HG03103 (cell line): ENCODE measurements at regions not wholly inside any gene's neighbourhood (a gene's known extent, or its start where the extent isn't known, plus 50 kb on each side); places are given as distances from the start of the nearest gene placed in this dataset.
A peak's percentile ranks its signal among the peaks of the same experiment; 100 is the strongest.

Experiments
- ATAC-seq: cut with Tn5 transposase; IDR thresholded peaks from one replicate; pipeline ENCODE4 v1.9.1; 2021; ENCODE audit warnings: low read depth; ENCODE audit not compliant: unreplicated experiment

DNA sequence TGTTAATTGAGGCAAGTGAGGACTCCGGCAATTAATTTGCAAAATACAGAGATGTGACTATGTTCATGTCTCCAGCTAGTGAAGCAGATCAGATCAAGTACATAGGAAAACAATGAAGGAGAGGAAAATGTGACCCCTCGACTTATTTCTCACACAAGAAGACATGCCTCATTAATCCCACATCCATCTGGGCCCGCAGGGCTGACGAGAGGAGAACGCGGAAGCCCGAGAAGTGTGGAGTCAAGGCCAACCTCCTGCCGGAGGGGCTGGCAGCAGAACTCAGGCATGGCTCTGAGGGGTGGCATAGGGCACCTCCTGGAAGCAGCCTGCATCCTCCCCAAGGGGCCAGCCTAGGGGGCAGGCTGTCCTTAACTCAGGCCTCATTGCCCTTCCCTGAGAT lies 54.4 kb downstream of the ZNF503 start:
- no peak for ATAC-seq

DNA sequence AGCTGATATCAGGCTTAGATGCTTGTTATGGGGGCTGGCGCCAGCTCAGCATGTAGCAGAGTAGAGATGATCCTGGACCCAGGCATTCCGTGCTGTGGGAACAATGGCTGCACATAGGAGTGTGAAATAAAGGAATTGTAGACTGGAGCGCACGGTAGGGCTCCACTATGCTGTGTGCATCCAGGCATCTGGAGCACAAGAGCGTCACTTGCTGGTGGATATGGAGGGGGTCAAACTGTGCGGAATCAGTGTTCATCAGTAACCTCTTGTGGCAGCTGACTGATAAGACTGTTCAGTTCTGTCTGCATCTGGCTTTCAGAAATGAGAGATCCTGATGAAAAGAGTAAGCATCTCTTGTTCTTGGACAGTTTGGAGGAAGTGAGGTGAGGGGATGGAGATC lies 55.8 kb downstream of the ZNF503 start:
- no peak for ATAC-seq

DNA sequence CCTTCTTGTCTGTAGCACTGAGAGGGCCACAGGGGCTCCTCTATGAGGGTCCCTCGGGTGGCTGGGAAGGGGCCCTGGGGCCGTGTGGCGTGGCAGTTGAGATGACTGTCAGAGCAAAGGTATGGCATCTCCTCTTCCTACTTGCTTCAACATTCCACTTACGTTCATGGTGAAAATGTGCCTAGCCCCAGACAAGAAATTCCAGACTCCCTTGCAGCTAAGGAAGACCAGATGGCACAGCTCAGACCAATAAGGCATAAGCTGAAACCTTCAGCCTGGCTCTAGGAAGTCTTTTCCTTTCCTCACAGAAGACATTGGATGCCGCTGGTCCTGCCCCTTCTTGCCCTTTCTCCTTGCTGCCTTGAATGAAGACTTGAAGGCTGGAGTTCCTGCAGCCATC lies 57.4 kb downstream of the ZNF503 start:
- no peak for ATAC-seq

DNA sequence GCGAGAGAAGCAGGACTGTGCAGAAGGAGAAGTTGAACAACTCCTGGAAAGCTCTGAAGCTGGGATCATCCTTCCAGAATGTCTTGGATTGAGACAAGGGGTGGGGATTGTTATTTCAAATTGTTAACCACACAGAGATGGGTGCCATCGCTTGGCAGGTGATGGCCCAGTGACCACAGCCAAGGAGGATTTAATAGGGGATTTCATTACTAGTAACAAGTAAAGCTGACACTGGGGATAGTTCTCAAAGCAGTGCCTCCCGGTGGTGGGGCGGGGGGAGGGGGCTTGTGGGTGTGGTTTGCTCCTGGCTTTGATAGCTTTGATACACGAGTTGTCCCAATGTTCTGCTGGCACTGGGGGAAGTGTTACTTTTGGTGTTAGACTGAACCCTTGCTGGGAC lies 59.2 kb downstream of the ZNF503 start:
- ATAC-seq: no peak

DNA sequence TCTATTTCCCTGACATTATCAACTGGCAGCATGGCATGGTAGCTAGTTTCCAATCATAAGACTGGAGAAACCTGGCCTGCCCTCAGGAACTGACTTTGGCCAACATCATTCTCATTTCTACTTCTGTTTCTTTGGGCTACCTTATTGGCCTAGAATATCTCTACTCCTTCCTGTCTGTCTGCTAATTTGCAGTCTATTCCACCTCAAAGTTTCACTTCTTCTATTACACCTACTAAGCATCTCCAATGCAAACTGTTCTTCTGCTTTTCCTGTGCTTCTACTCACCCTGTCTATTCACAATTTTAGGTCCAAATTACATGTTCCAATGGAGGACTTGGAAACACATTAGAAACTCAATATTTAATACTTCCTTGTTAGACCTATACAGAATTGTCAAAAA lies 65.6 kb downstream of the ZNF503 start:
- peak; percentile 100 for ATAC-seq

DNA sequence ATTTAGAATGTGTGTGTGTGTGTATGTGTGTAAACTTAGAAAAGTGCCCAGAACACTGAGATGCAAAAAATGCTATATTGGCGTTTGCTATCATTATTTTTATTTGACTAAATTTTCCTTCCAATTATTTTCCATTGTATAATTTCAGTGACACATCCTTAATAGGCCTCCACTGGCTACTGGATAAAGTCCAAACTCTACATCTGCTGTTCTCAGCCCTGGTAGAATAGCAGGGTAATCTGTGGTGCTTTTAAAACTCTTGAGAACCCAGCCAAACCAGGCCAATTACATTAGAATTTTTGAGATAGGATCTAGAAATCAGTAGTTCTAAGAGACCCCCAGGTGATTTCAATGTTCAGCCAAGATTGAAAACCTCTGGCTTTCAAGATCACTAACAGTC lies 66.4 kb downstream of the ZNF503 start:
- ATAC-seq: no peak

DNA sequence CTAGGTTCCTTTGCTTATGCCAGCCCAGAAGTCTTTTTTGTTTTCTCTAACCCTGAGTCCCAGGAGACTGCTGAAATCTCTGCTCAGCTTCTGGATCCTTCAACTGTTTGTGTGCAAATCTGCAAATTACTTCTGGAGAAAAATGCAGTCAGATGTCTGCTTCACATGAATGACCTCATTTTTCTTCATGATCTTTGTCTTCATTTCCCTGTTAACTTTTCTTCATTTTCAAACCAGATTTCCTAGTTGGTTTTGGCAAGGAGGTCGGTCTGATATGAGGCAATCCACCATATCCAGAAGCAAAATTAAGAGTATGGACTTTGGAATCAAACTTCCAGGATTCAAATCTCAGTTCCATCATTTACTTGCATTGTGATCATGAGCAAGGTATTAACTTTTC lies 66.8 kb downstream of the ZNF503 start:
- ATAC-seq: no peak

DNA sequence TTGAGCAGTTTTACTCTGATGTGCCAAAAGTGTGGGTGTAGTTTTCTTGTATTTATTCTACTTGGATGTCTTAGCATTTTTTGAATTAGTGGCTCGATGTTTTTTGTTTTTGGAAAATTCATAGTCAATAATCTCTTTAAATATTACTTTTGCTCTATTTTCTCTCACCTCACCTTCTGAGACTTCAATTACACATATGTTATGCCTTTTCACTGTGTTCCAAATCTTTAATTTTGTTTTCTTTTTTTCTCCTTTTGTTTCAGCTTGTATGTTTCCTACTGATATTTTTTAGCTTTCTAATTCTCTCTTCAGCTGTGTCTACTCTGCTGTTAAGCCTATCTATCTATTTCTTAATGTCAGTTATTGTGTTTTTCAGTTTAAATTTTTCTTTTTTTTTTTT lies 69.5 kb downstream of the ZNF503 start:
- no peak for ATAC-seq

DNA sequence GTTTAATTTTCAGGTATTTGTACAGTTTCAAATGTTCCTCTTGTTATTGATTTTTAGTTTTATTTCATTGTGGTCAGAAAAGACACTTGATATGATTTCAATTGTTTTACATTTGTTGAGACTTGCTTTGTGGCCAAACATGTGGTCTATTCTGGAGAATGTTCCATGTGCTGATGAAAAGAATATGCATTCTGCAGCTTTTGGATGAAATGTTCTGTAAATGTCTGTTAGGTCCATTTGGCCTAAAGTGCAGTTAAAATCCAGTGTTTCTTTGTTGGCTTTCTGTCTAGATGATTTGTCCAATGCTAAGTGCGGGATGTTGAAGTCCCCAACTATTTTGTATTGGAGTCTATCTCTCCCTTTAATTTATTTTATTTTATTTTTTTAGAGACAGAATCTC lies 70.5 kb downstream of the ZNF503 start:
- ATAC-seq: no peak

DNA sequence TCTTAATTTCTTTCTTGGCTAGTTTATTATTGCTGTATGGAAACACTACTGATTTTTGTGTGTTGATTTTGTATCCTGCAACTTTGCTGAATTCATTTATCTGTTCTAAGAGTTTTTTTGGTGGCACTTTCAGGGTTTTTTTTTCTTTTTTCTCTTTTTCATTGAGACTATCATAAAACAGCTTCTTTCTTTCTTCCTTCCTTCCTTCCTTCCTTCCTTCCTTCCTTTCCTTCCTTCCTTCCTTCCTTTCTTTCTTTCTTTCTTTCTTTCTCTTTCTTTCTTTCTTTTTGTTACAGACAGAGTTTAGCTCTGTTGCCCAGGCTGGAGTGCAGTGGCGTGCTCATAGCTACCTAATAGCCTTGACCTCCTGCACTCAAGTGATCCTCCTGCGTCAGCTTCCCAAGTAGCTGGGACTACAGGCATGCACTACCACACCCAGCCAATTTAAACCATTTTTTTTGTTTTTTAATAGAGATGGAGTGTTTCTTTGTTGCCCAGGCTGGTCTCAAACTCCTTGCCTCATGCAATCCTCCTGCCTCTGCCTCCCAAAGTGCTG lies 72.3 kb downstream of the ZNF503 start:
- no peak for ATAC-seq

DNA sequence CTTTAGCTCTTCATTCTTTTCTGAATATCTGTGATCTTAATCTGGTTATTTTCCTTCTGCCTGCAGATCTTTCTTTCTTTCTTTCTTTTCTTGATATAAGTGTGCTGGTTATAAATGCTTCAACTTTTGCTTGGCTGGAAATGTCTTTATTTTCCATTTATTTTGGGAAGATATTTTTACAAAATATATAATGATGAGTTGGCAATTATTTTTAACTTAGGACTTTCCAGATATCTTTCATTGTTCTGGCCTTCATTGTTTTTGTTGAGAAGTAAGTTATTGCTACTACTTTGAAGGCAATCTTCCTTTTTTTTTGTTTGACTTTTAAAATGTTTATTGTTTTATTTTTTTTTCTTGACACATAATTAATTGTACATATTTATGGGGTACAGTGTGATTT lies 75.3 kb downstream of the ZNF503 start:
- ATAC-seq: no peak

DNA sequence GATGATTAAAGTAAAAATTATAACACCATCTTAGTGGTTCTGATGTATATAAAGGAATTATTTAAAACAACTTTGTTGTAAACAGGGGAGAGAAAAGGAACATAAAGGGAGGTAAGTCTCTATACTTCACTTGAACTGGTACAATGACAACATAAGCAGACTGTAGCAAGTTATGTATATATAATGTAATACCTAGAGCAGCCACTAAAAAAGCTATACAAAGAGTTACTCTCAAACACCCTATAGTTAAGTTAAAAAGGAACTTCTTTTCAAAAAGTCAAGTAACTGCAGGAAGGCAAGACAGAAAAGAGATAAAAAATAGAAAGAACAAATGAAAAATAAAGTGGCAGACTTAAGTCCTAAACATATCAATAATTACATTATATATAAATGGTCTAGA lies 82.3 kb downstream of the ZNF503 start:
- ATAC-seq: no peak

DNA sequence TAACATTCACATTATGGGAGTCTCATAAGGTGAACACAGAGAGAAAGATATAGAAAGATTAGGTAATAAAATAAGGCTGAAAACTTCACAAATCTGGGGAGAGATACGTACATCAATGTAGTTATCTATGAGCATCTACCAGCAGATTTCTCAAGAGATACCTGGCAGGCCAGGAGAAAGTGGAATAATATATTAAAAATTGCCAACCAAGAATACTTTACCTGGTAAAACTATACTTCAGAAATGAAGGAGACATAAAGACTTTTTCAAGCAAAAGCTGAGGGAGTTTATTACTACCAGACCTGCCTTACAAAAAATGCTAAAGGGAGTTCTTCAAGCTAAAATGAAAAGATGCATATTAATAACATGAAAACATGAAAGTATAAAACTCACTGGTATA lies 78.8 kb upstream of the COMTD1 start:
- no peak for ATAC-seq

DNA sequence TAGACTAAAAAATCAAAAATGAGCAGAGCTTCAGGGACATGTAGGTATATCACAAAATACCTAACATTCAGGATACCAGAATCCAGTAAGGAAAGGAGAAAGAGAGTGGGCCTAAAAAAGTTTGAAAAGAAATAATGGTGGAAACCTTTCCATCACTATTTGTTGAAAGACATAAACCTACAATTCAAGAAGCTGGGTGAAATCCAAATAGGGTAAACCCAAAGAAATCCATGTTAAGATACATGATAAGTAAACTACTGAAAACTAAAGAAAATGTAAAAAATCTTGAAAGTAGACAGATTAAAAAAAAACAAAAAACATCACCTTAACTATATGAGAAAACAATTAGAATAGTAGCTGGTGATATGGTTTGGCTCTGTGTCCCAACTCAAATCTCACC lies 76.7 kb upstream of the COMTD1 start:
- ATAC-seq: no peak

DNA sequence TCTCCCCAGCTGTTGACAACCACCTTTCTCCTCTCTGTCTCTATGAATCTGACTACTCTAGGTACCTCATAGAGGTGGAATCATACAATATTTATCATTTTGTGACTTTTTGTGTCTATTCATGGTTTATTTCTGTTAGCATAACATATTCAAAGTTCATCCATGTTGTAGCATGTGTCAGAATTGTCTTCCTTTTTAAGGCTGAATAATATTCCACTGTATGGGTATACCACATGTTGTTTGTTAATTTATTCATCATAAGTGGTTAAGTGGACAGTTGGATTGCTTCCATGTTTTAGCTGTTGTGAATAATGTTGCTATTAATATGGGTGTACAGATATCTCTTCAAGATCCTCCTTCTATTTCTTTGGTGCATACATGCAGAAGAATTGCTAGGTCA lies 69.9 kb upstream of the COMTD1 start:
- no peak for ATAC-seq

DNA sequence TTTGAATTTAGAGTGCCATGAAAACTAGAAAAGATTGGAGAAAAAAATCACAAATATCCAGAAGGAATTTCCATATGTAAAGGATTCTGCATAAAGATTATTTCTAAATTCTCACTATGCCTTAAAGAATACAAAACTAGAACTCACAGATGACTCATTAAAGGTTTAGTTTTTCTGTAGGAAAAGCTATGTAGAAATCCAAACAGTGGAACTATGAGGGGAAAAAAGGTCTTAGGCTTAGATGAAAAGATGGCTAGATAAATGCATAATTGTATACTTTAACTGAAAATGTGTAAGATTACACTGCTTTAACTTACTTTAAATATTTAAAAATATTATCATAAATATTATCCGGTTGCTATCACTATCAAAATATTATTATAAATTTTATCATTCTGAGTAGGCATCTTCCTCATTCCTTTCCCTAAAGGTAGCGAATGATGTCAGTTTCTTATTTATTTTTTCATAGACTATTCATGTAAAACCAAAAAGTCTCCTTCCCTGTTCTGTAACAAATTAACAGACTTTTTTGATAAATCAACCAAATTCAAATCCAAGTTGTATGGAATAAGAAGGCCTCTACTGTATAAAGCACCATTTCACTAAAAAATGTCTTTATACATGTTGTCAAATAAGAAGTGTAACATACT lies 69.1 kb upstream of the COMTD1 start:
- no peak for ATAC-seq

DNA sequence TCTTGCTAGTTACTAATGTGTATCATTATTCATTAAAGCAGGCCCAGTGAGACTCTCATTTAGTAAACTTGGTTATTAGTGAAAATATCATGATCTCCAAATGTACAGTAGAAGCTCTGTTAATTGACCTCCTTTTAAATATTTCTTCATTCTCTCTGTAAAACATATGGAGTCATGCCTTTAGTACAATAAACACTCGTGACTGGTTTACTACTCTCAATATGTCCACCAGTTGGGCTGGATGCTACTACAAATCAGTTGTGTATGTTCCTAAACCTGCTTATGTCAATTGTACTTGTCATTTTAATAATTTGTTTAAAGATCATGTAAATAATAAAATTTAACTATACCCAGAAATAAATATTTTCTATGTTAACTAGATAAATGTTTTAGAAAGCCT lies 68.6 kb upstream of the COMTD1 start:
- no peak for ATAC-seq

DNA sequence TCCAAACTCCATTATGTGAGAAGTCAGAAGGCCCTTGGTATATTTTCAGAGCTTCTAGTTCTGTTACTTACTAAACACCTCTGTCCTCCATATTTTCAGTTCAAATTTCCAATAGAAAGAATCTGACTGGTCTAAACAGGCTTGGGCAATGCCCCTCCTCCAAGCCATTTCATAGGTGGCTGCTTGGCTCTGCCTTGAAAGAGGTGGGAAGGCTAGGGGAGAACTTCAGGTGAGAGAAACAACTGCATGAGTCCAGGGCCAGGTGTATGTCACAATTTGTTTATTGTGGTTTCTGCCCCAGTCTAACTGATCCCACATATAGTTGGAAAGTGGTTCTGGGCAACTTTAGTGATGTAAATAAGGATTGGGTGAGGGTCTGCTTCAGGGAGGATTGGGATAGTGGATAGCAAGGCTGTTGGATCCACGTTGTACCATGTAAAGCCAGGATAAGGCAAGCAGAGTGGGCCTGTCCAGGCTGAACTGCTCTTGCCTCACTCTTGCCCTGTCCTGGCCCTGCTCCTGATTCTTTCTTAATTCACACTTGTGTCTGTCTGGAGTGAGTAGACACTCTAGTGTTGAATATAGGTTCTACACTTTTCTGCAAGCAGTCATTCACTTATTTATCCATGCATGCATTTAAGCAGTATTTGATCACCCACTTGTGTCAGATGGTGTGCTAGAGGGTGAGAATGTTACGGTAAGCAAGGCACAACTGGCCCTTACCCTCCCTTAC lies 67.5 kb upstream of the COMTD1 start:
- ATAC-seq: no peak

DNA sequence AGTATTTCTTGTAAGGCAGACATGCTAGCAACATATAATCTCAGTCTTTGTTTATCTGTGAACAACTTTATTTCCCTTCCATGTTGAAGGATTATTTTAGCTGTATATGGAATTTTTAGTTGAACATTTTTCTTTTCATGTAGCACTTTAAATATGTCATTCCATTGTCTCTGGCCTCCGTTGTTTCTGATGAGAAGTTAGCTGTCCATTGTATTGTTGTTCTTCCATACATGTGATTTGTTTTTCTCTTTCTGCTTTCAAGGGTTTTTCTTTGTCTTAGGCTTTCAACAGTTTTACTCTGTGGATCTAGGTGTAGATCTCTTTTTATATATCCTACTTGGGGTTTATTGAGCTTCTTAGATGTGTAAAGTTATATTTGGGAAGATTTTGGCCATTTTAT lies 66.3 kb upstream of the COMTD1 start:
- ATAC-seq: no peak

DNA sequence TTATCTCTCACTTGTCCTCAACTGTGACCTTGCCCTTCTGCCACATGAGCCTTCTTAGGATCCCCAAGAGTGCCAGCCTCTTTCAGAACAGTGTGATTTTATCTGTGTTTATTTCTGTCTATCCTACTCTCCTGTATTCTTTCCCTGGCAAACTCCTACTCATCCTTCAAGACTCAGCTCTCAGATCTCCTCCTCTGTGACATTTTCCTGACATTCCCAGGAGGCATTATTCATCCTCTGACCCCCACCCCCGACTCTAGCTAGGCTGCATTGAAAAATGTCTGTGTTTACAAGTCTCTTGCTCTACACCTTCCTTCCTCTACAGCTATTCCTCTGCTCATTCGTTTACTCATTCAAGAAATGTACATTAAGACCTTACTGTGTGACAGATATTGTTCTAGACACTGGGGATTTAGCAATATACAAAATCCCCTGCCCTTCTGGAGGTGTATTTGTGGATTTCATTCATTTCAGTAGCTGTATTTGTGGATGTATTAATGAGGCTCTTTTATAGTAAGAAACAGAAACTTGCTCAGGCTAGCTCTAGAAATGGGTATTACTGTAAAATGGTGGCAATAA lies 61.4 kb upstream of the COMTD1 start:
- ATAC-seq: no peak

DNA sequence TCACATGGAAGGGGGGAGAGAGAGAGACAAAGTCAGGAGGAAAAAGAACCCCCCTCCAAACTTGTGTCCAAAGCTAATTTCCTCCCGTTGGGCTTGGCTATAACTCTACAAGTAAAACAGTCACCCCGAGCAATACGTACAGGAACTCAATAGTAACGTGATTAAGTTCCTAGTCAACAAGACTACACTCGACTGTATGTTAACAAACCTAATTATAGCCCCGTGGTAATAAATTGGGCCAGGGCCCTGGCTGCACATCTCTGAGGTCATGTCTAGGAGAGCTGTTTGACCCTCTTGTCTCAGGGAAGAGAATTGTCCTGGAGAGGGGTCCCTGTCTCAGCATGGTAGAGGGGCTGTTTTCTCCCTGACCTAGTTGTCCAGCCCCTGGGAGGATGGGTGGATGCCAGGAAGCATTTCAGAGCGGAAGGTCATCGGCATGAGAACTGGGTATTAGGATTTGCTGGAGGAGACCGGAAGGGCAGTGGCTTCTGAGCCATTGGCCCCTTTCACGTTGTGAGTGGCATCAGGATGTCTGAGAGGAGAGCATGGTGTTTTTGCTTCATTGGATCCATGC lies 60.2 kb upstream of the COMTD1 start:
- ATAC-seq: no peak
